B cell (primary cell): ENCODE measurements at regions not wholly inside any gene's neighbourhood (a gene's known extent, or its start where the extent isn't known, plus 50 kb on each side); places are given as distances from the start of the nearest gene placed in this dataset.

ENCODE experiments used
- ATAC-seq: fragments of 200-7000 bp; cut with Tn5 transposase; one replicate; pipeline ENCODE4 v1.10.0; 2021; ENCODE audit warnings: low read depth, mild to moderate bottlenecking, moderate number of reproducible peaks, moderate library complexity
- CTCF ChIA-PET: fragments of 350-600 bp; sonication (Branson Sonifier 250); formaldehyde crosslinking; loops from one replicate; lab custom pipeline; 2021; ENCODE audit warnings: antibody characterized with exemption, inconsistent platforms; lab: Charles Lee
- POLR2A ChIA-PET: fragments of 350-600 bp; sonication (Branson Sonifier 250); formaldehyde crosslinking; loops from one replicate; lab custom pipeline; 2021; ENCODE audit warnings: antibody characterized with exemption; lab: Charles Lee
- DNase-seq: peaks from one replicate; pipeline ENCODE4 v3.0.0; 2013
- H2AFZ ChIP-seq: 2 replicates; pipeline ENCODE4 v1.6.1; 2012; ENCODE audit warnings: mild to moderate bottlenecking, low read depth, low read length; ENCODE audit not compliant: insufficient read depth, poor library complexity, severe bottlenecking
- H3K27ac ChIP-seq, 2 donors: 1 replicate in 1 of 2; 2 replicates in 1 of 2; pipeline ENCODE4 v1.5.1; 2012 to 2013; ENCODE audit warnings: low read length in 2 of 2, mild to moderate bottlenecking in 2 of 2, moderate library complexity in 1 of 2
- H3K27me3 ChIP-seq, 4 experiments: fragments of 200-600 bp in 1 of 4; sonication (generic) in 1 of 4; replicated peaks in 1 of 4; 1 replicate in 2 of 4; 2 replicates in 2 of 4; pipeline versions ENCODE4 v1.6.1 to v1.7.0; 2013 to 2016; ENCODE audit warnings: low read length in 3 of 4, mild to moderate bottlenecking in 2 of 4, mixed read lengths in 1 of 4, moderate library complexity in 1 of 4; ENCODE audit not compliant: insufficient read depth in 4 of 4, control insufficient read depth in 3 of 4; ENCODE audit errors: control extremely low read depth in 1 of 4
- H3K36me3 ChIP-seq, 2 experiments: replicated peaks in 1 of 2; 1 replicate in 1 of 2; 2 replicates in 1 of 2; pipeline versions ENCODE4 v1.6.1 to v1.7.1; 2013; ENCODE audit warnings: low read length in 1 of 2; ENCODE audit not compliant: insufficient read depth in 2 of 2, control insufficient read depth in 1 of 2; ENCODE audit errors: control extremely low read depth in 1 of 2, extremely low read depth in 1 of 2
- H3K4me1 ChIP-seq, 2 donors: fragments of 200-600 bp in 1 of 2; sonication (generic) in 1 of 2; 1 replicate in 1 of 2; 2 replicates in 1 of 2; pipeline versions ENCODE4 v1.5.1 to v1.6.1; 2013 to 2017; ENCODE audit warnings: low read length in 2 of 2; ENCODE audit not compliant: control insufficient read depth in 2 of 2, insufficient read depth in 2 of 2
- H3K4me2 ChIP-seq: replicated peaks from 2 replicates; pipeline ENCODE3; 2012; ENCODE audit warnings: mild to moderate bottlenecking, low read depth, low read length; ENCODE audit not compliant: poor library complexity, severe bottlenecking
- H3K4me3 ChIP-seq, 5 experiments: fragments of 200-600 bp in 1 of 5; sonication (generic) in 1 of 5; 1 replicate in 3 of 5; 2 replicates in 2 of 5; pipeline versions ENCODE4 v1.5.1 to v1.7.0; 2011 to 2016; ENCODE audit warnings: low read length in 4 of 5, mild to moderate bottlenecking in 4 of 5, low read depth in 2 of 5, control low read depth in 1 of 5, moderate library complexity in 1 of 5; ENCODE audit not compliant: insufficient read depth in 1 of 5; ENCODE audit errors: control extremely low read depth in 1 of 5, extremely low read depth in 1 of 5
- H3K79me2 ChIP-seq: fragments of 200-600 bp; sonication (generic); one replicate; pipeline ENCODE4 v1.6.0; 2016; ENCODE audit warnings: low read length; ENCODE audit not compliant: control insufficient read depth, insufficient read depth
- H3K9ac ChIP-seq: fragments of 200-600 bp; sonication (generic); 2 replicates; pipeline ENCODE4 v1.6.1; 2017; ENCODE audit warnings: mild to moderate bottlenecking, low read length, moderate library complexity
- H3K9me3 ChIP-seq, 3 donors: one replicate each; pipeline versions ENCODE4 v1.6.1 to v1.7.1; 2013; ENCODE audit warnings: low read length in 2 of 3; ENCODE audit not compliant: control insufficient read depth in 2 of 3, insufficient read depth in 1 of 3; ENCODE audit errors: control extremely low read depth in 1 of 3
- H4K20me1 ChIP-seq: 2 replicates; pipeline ENCODE4 v1.6.0; 2012; ENCODE audit warnings: mild to moderate bottlenecking, low read length; ENCODE audit not compliant: insufficient read depth, control insufficient read depth, poor library complexity, severe bottlenecking
- H3K27ac Mint-ChIP-seq: one replicate; pipeline ENCODE4 v1.8.0; 2021; ENCODE audit warnings: mixed read lengths
- H3K27me3 Mint-ChIP-seq: one replicate; pipeline ENCODE4 v1.8.0; 2021; ENCODE audit warnings: mixed read lengths
- H3K4me1 Mint-ChIP-seq: one replicate; pipeline ENCODE4 v1.8.0; 2021; ENCODE audit warnings: mixed read lengths
- H3K4me3 Mint-ChIP-seq: one replicate; pipeline ENCODE4 v1.8.0; 2021; ENCODE audit warnings: mixed read lengths
- H3K9me3 Mint-ChIP-seq: one replicate; pipeline ENCODE4 v1.8.0; 2022; ENCODE audit warnings: mixed read lengths; ENCODE audit not compliant: insufficient read depth
- CTCF ChIP-seq: fragments of 200-600 bp; IDR thresholded peaks from one replicate; pipeline ENCODE4 v1.8.0; 2022; ENCODE audit warnings: antibody characterized with exemption, mild to moderate bottlenecking
- EZH2 ChIP-seq: IDR thresholded peaks from 2 replicates; pipeline ENCODE4 v1.6.1; 2012; ENCODE audit warnings: borderline replicate concordance, low read depth, mild to moderate bottlenecking, moderate library complexity, low read length; ENCODE audit not compliant: insufficient read depth, poor library complexity, severe bottlenecking
- WGBS: methylation state at CpG from one replicate; pipeline ENCODE4 v1.1.5; 2013; ENCODE audit warnings: missing lambda C conversion rate; ENCODE audit not compliant: insufficient coverage; 5-methylcytosine and 5-hydroxymethylcytosine counted together
- intact Hi-C: fragments of 100-400 bp; cut with micrococcal nuclease; formaldehyde crosslinking; loops from one replicate; pipeline ENCODE4 v1.10.0; 2022

- ATAC-seq = no peak
- no peaks in the 10 kb centered on the region for H3K9me3 Mint-ChIP-seq
- CTCF ChIA-PET = no interaction called here
Observed at GRCh38 chr16:87245511-87245910, 71.7 kb downstream of the C16orf95 start.

More at GRCh38 chr16:87245511-87245910, 71.7 kb downstream of the C16orf95 start:
- POLR2A ChIA-PET = no interaction called here
- Mint-ChIP-seq H3K27me3 (peaks cover 10% of the 10 kb centered on the region), H3K4me1 (no peaks in the 10 kb centered on the region), H3K27ac (no peak overlapping the region), H3K4me3 (no peak overlapping the region)
- TF ChIP-seq CTCF (no peak), EZH2 (no peak)
- no peaks in the 10 kb centered on the region for H3K27me3 ChIP-seq
- no peaks in the 10 kb centered on the region for H4K20me1 ChIP-seq
- no peak overlapping the region for H3K4me2 ChIP-seq
- no peaks in the 10 kb centered on the region for H3K79me2 ChIP-seq
- intact Hi-C loops = no loop called here
- no peaks in the 10 kb centered on the region for H3K36me3 ChIP-seq
- 98% methylated on average over 12 of the region's 13 CpGs for WGBS
- no peak overlapping the region for H3K4me3 ChIP-seq
- DNase-seq = no peak
- H3K27ac ChIP-seq = no peak overlapping the region
- no peaks in the 10 kb centered on the region for H3K9me3 ChIP-seq
- no peaks in the 10 kb centered on the region for H3K4me1 ChIP-seq
- H2AFZ ChIP-seq = no peak overlapping the region
- no peak overlapping the region for H3K9ac ChIP-seq
